ENCODE measurements at regions not wholly inside any gene's neighbourhood (a gene's known extent, or its start where the extent isn't known, plus 50 kb on each side); places are given as distances from the start of the nearest gene placed in this dataset.
A peak's percentile ranks its signal among the peaks of the same experiment; 100 is the strongest.
"Not testable (repeated sequence)": the region's sequence is repeated elsewhere in the genome, so short reads cannot be mapped to it uniquely, and the experiment has no call there.

DNA sequence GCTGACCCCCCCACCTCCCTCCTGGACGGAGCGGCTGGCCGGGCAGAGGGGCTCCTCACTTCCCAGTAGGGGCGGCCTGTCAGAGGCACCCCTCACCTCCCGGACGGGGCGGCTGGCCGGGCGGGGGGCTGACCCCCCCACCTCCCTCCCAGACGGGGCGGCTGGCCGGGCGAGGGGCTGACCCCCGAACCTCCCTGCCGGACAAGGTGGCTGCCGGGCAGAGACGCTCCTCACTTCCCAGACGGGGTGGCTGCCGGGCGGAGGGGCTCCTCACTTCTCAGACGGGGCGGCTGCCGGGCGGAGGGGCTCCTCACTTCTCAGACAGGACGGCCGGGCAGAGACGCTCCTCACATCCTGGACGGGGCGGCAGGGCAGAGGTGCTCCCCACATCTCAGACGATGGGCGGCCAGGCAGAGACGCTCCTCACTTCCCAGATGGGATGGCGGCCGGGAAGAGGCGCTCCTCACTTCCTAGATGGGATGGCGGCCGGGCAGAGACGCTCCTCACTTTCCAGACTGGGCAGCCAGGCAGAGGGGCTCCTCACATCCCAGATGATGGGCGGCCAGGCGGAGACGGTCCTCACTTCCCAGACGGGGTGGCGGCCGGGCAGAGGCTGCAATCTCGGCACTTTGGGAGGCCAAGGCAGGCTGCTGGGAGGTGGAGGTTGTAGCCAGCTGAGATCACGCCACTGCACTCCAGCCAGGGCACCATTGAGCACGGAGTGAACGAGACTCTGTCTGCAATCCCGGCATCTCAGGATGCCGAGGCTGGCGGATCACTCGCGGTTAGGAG lies 66.2 kb upstream of the PAPPA2 start:
- DNase-seq (ENCODE audit: low spot score); in situ Hi-C loops (cut with HindIII; ENCODE audit: low sequenced_read_pairs): not testable (repeated sequence)

GRCh38 chr1:176391621-176392020 lies 71.4 kb upstream of the PAPPA2 start:
- in situ Hi-C loops (cut with HindIII; ENCODE audit: low sequenced_read_pairs) = no loop called here
- DNase-seq (ENCODE audit: low spot score) = no peak

- no peak for DNase-seq (ENCODE audit: low spot score)
- in situ Hi-C loops (cut with HindIII; ENCODE audit: low sequenced_read_pairs) = no loop called here
These were observed 78.1 kb upstream of the PAPPA2 start for GRCh38 chr1:176384841-176385240.

- DNase-seq (ENCODE audit: low spot score) = no peak
- in situ Hi-C loops (cut with HindIII; ENCODE audit: low sequenced_read_pairs) = no loop called here
These were observed 80.8 kb upstream of the PAPPA2 start for GRCh38 chr1:176382163-176382562.

- in situ Hi-C loops (cut with HindIII; ENCODE audit: low sequenced_read_pairs) = no loop called here
- DNase-seq (ENCODE audit: low spot score) = no peak
These were observed 83.2 kb upstream of the PAPPA2 start for GRCh38 chr1:176379626-176380339.

GRCh38 chr1:176374967-176375569 lies 87.9 kb upstream of the PAPPA2 start:
- peak; percentile 78 for DNase-seq (ENCODE audit: low spot score)
- in situ Hi-C loops (cut with HindIII; ENCODE audit: low sequenced_read_pairs) = no loop called here

- DNase-seq (ENCODE audit: low spot score) = no peak
- in situ Hi-C loops (cut with HindIII; ENCODE audit: low sequenced_read_pairs) = no loop called here
These were observed 98.6 kb upstream of the PAPPA2 start for GRCh38 chr1:176364236-176364905.

GRCh38 chr1:176349135-176349715 lies 113.8 kb upstream of the PAPPA2 start:
- DNase-seq (ENCODE audit: low spot score); in situ Hi-C loops (cut with HindIII; ENCODE audit: low sequenced_read_pairs): not testable (repeated sequence)

- in situ Hi-C loops (cut with HindIII; ENCODE audit: low sequenced_read_pairs) = no loop called here
- no peak for DNase-seq (ENCODE audit: low spot score)
These were observed 121.3 kb upstream of the PAPPA2 start for GRCh38 chr1:176341656-176342055.

DNA sequence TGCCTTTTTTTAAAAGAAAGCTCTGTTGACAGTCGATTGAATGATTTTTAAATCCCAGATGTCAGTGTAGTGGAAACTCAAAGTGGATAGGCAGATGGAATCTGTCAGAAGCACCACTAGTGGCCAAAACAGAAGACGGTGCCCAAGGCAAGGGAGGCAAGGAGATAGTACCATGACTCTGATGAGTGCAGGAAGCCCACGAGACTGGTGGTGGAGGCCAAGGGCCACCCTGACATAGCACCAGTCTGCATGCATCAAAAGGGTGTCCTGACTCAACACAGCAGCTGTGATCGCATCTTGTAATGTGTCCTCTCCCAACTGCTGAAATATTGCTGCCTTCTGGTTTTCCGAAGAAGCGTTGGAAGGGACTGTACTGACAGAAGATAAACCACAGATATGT lies 124.1 kb upstream of the PAPPA2 start:
- in situ Hi-C loops (cut with HindIII; ENCODE audit: low sequenced_read_pairs) = no loop called here
- DNase-seq (ENCODE audit: low spot score) = no peak

- in situ Hi-C loops (cut with HindIII; ENCODE audit: low sequenced_read_pairs) = no loop called here
- DNase-seq (ENCODE audit: low spot score) = no peak
These were observed 123.7 kb upstream of the COP1 start for GRCh38 chr1:176330782-176331181.

- in situ Hi-C loops (cut with HindIII; ENCODE audit: low sequenced_read_pairs) = no loop called here
These were observed 118.6 kb upstream of the COP1 start for GRCh38 chr1:176325664-176326063.

DNA sequence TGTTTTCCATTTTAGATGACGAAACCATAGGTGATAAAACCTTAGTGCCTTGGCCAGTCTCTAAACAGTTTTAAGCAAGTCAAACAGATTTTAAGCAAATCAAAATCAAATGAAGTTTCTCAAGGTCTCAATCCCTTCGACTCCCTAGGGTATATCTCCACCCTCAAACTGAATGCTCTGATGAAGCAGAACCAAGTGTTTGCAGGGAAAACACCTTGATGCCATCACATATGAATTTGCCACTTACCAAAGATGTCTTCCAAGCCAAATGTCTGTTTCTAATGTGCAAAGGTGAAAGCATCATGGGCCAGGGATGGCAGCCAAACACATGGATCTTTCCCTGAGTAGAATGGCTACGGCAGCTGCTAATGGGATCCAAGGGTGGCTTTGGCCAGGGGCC lies 116.4 kb upstream of the COP1 start:
- in situ Hi-C loops (cut with HindIII; ENCODE audit: low sequenced_read_pairs) = no loop called here
- DNase-seq (ENCODE audit: low spot score) = no peak

More at GRCh38 chr1:176325664-176326063, 118.6 kb upstream of the COP1 start:
- no peak for DNase-seq (ENCODE audit: low spot score)

GRCh38 chr1:176315519-176316220 lies 108.6 kb upstream of the COP1 start:
- no peak for DNase-seq (ENCODE audit: low spot score)
- in situ Hi-C loops (cut with HindIII; ENCODE audit: low sequenced_read_pairs) = no loop called here

- in situ Hi-C loops (cut with HindIII; ENCODE audit: low sequenced_read_pairs); DNase-seq (ENCODE audit: low spot score): not testable (repeated sequence)
These were observed 89.5 kb upstream of the COP1 start for GRCh38 chr1:176296602-176297001.

DNA sequence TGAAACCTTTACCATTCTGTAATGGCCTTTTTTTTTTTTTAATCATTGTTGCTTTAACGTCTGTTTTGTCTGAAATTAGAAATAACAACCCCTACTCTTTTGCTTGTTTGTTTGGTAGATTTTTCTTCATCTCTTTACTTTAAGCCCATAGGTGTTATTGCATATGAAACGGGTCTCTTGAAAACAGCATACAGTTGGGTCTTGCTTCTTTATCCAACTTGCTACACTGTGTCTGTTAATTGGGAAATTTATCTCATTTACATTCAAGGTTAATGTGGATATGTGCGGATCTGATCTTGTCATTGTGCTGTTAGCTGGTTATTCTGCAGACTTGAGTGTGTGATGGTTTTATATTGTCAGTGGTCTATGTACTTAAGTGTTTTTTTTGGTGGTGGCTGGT lies 78.9 kb upstream of the COP1 start:
- in situ Hi-C loops (cut with HindIII; ENCODE audit: low sequenced_read_pairs) = no loop called here
- DNase-seq (ENCODE audit: low spot score) = no peak

- in situ Hi-C loops (cut with HindIII; ENCODE audit: low sequenced_read_pairs) = no loop called here
These were observed 64.5 kb upstream of the COP1 start for GRCh38 chr1:176271572-176271971.

More at GRCh38 chr1:176271572-176271971, 64.5 kb upstream of the COP1 start:
- no peak for DNase-seq (ENCODE audit: low spot score)
